ENCODE measurements at regions not wholly inside any gene's neighbourhood (a gene's known extent, or its start where the extent isn't known, plus 50 kb on each side); places are given as distances from the start of the nearest gene placed in this dataset.

DNA sequence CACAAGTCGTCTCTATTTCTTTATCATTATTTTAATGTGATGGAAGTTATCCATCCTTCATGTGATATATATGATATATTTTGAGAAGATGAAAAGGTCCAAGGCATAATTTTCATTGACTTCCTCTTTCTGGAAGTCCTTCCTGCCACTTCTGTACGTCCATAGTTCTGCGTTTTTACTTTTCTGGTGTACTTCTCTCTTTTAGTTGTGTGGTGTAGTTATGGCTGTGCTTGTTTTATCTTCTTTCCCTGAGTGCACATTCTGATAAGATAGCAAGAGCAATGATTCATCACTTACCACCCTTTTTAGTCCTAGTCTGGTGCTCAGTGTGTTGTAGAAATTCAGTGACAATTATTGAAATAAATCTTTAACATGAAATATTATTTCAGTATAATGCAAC, 231.3 kb upstream of the FERD3L start:
- no peak overlapping the region for H3K27ac ChIP-seq (ENCODE audit: low read length)
- no peaks in the 10 kb centered on the region for H3K9me3 ChIP-seq (ENCODE audit: control insufficient read depth in 1 of 2, low read length in 2 of 2)
- H3K27me3 ChIP-seq (ENCODE audit: low read depth, low read length), result no peaks in the 10 kb centered on the region
- peaks cover 0 to 8% of the 10 kb centered on the region in 2 donors for H3K4me1 ChIP-seq (ENCODE audit: control insufficient read depth in 1 of 2, insufficient read depth in 2 of 2, low read length in 2 of 2)
- no peak overlapping the region for H3K4me3 ChIP-seq (ENCODE audit: low read depth in 1 of 2, low read length in 2 of 2)
- H3K36me3 ChIP-seq (ENCODE audit: control insufficient read depth in 1 of 2, insufficient read depth in 2 of 2, low read length in 2 of 2), result no peaks in the 10 kb centered on the region

DNA sequence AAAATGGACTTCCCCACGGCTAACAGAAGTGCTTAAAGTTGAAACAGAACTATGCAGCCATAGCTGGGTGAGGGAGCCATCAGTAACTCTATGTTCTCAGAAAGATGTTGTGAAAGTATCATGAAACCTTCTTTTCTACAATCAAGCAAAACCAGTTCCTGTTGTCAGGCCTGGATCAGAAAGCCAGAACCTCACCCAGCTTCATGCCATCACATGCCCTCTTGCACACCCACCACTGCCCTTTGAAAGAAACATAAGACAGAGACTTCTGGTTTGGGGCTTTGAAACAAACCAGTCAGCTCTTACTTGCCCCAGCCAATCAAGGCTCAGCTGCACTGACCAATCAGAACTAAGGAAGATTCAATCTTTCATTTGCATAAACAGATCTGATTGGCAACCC, 230.8 kb upstream of the FERD3L start:
- Histone ChIP-seq H3K36me3 (ENCODE audit: control insufficient read depth in 1 of 2, insufficient read depth in 2 of 2, low read length in 2 of 2) (no peaks in the 10 kb centered on the region), H3K27ac (ENCODE audit: low read length) (no peak overlapping the region), H3K4me1 (ENCODE audit: control insufficient read depth in 1 of 2, insufficient read depth in 2 of 2, low read length in 2 of 2) (peaks cover 0 to 8% of the 10 kb centered on the region in 2 donors), H3K4me3 (ENCODE audit: low read depth in 1 of 2, low read length in 2 of 2) (no peak overlapping the region), H3K9me3 (ENCODE audit: control insufficient read depth in 1 of 2, low read length in 2 of 2) (no peaks in the 10 kb centered on the region), H3K27me3 (ENCODE audit: low read depth, low read length) (no peaks in the 10 kb centered on the region)

DNA sequence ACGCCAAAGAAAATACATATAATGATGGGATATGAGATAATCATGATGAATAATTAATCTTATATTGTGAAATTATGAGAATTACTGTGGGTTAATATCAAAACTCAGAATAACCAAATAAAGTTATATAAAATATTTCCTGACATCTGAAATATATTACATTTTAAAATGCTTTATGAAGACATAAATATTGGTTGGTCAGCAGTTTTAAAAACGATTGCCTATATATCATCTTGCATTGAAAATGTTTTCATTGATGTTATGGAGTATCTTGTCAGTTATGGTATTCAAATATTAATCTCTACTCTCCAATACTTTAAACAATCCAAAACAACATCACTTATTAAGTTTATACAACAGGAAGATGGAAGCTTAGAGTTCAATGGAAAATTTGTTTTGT, 228.1 kb upstream of the FERD3L start:
- Histone ChIP-seq H3K4me1 (ENCODE audit: control insufficient read depth in 1 of 2, insufficient read depth in 2 of 2, low read length in 2 of 2) (peaks cover 0 to 8% of the 10 kb centered on the region in 2 donors), H3K4me3 (ENCODE audit: low read depth in 1 of 2, low read length in 2 of 2) (no peak overlapping the region), H3K27me3 (ENCODE audit: low read depth, low read length) (no peaks in the 10 kb centered on the region), H3K9me3 (ENCODE audit: control insufficient read depth in 1 of 2, low read length in 2 of 2) (no peaks in the 10 kb centered on the region), H3K36me3 (ENCODE audit: control insufficient read depth in 1 of 2, insufficient read depth in 2 of 2, low read length in 2 of 2) (no peaks in the 10 kb centered on the region), H3K27ac (ENCODE audit: low read length) (no peak overlapping the region)

DNA sequence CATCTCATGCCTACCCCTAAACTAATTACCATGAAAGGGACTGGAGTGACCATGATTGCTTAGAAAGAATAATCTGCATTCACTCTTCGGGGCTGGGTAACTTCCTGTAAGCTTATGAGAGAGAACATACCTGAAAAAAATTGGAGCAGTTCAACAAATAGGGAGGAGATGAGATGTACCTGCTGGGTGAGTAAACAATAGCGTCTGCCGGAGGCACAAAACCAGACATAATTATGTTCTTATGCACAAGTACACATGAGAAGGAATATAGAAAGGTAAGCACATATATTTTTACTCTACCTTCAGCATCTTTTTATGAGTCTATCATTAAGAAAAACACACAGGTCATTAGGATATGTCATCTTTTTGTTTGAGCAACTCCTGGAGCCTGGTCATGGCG, 224.6 kb upstream of the FERD3L start:
- H3K27me3 ChIP-seq (ENCODE audit: low read depth, low read length), result no peaks in the 10 kb centered on the region
- H3K36me3 ChIP-seq (ENCODE audit: control insufficient read depth in 1 of 2, insufficient read depth in 2 of 2, low read length in 2 of 2), result no peaks in the 10 kb centered on the region
- H3K27ac ChIP-seq (ENCODE audit: low read length), result no peak overlapping the region
- no peaks in the 10 kb centered on the region for H3K4me1 ChIP-seq (ENCODE audit: control insufficient read depth in 1 of 2, insufficient read depth in 2 of 2, low read length in 2 of 2)
- H3K9me3 ChIP-seq (ENCODE audit: control insufficient read depth in 1 of 2, low read length in 2 of 2), result no peaks in the 10 kb centered on the region
- H3K4me3 ChIP-seq (ENCODE audit: low read depth in 1 of 2, low read length in 2 of 2), result no peak overlapping the region

DNA sequence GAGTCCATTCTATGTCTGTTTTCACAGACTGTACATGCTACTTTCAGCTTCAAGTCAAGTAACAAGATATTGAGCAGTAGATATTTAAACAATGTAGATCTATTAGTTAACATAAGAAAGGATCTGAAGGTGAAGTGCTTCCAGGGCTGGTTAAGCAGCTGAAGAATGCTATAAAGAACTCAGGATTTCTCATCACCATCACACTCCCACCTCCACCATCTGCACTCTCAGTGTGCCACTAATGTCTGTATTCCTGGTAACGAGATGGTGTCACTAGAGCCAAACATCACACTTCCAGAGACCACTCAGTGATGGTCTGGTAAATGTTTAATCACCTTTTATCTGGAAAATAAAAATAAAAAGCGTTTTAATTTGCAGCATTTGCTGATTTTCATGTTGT, 224.0 kb upstream of the FERD3L start:
- Histone ChIP-seq H3K36me3 (ENCODE audit: control insufficient read depth in 1 of 2, insufficient read depth in 2 of 2, low read length in 2 of 2) (no peaks in the 10 kb centered on the region), H3K27me3 (ENCODE audit: low read depth, low read length) (no peaks in the 10 kb centered on the region), H3K4me3 (ENCODE audit: low read depth in 1 of 2, low read length in 2 of 2) (no peak overlapping the region), H3K4me1 (ENCODE audit: control insufficient read depth in 1 of 2, insufficient read depth in 2 of 2, low read length in 2 of 2) (no peaks in the 10 kb centered on the region), H3K27ac (ENCODE audit: low read length) (no peak overlapping the region), H3K9me3 (ENCODE audit: control insufficient read depth in 1 of 2, low read length in 2 of 2) (no peaks in the 10 kb centered on the region)

DNA sequence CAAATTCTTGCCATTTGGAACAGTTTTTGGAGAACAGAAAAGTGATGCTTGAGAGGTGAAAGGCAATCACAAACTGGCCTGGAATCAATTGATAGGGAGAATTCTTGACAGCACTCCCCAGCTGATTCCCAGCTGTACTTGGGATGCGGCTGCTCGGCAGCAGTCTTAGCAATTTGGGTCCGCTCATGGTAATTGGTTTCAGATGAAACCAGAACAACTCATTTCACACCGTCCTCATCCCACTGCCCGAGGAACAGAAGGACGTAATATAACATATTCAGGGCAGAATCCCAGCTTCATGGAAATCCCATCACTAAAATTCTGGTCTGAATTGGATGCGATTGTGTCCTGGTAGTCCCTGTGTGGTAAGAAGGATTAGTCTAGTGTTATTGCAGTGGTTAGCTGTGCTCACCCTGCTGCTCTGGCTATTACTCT, 223.3 kb upstream of the FERD3L start:
- no peak overlapping the region for H3K4me3 ChIP-seq (ENCODE audit: low read depth in 1 of 2, low read length in 2 of 2)
- H3K4me1 ChIP-seq (ENCODE audit: control insufficient read depth in 1 of 2, insufficient read depth in 2 of 2, low read length in 2 of 2), result no peaks in the 10 kb centered on the region
- no peak overlapping the region for H3K27ac ChIP-seq (ENCODE audit: low read length)
- no peaks in the 10 kb centered on the region for H3K9me3 ChIP-seq (ENCODE audit: control insufficient read depth in 1 of 2, low read length in 2 of 2)
- no peaks in the 10 kb centered on the region for H3K36me3 ChIP-seq (ENCODE audit: control insufficient read depth in 1 of 2, insufficient read depth in 2 of 2, low read length in 2 of 2)
- H3K27me3 ChIP-seq (ENCODE audit: low read depth, low read length), result no peaks in the 10 kb centered on the region

DNA sequence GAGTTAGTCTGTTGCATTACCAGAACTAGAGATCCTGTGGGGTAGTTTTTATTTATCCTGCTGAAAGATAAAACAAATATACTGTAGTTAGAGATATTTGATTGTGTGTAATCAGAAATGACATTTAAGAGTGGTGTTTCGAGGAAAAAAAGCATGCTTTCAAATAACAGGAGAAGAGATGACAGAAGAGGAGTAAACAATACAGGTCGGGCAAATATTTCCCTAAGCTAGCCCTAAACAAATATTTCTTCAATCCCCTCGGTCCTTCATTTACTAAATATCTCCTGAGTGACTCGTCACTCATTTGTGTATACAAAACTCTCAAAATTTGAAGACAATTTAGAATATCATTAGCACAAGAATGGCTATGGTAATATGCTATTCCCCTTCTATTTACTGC, 219.7 kb upstream of the FERD3L start:
- H3K4me3 ChIP-seq (ENCODE audit: low read depth in 1 of 2, low read length in 2 of 2), result no peak overlapping the region
- H3K9me3 ChIP-seq (ENCODE audit: control insufficient read depth in 1 of 2, low read length in 2 of 2), result no peaks in the 10 kb centered on the region
- no peaks in the 10 kb centered on the region for H3K27me3 ChIP-seq (ENCODE audit: low read depth, low read length)
- H3K27ac ChIP-seq (ENCODE audit: low read length), result no peak overlapping the region
- H3K4me1 ChIP-seq (ENCODE audit: control insufficient read depth in 1 of 2, insufficient read depth in 2 of 2, low read length in 2 of 2), result no peaks in the 10 kb centered on the region
- no peaks in the 10 kb centered on the region for H3K36me3 ChIP-seq (ENCODE audit: control insufficient read depth in 1 of 2, insufficient read depth in 2 of 2, low read length in 2 of 2)

DNA sequence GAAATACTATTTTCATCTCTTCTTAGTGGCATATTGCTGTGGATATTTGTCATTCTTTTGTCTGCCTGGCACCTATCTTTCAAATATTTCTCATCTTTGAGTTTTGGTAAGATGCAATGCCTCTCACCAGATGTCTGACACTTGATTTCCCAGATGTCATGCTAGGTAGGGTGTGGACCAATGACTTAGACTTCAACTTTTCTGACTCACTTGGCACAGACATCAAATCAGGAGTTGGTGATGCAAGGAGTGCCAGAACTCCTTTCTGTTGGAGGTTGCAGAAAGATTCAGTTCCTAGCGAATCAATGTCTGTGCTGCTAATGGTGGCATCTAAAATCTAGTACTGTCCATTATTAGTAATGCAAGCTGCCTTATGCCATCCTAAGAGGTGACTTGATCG, 216.9 kb upstream of the FERD3L start:
- H3K9me3 ChIP-seq (ENCODE audit: control insufficient read depth in 1 of 2, low read length in 2 of 2), result no peaks in the 10 kb centered on the region
- H3K4me3 ChIP-seq (ENCODE audit: low read depth in 1 of 2, low read length in 2 of 2), result no peak overlapping the region
- H3K36me3 ChIP-seq (ENCODE audit: control insufficient read depth in 1 of 2, insufficient read depth in 2 of 2, low read length in 2 of 2), result no peaks in the 10 kb centered on the region
- no peak overlapping the region for H3K27ac ChIP-seq (ENCODE audit: low read length)
- no peaks in the 10 kb centered on the region for H3K4me1 ChIP-seq (ENCODE audit: control insufficient read depth in 1 of 2, insufficient read depth in 2 of 2, low read length in 2 of 2)
- H3K27me3 ChIP-seq (ENCODE audit: low read depth, low read length), result no peaks in the 10 kb centered on the region

DNA sequence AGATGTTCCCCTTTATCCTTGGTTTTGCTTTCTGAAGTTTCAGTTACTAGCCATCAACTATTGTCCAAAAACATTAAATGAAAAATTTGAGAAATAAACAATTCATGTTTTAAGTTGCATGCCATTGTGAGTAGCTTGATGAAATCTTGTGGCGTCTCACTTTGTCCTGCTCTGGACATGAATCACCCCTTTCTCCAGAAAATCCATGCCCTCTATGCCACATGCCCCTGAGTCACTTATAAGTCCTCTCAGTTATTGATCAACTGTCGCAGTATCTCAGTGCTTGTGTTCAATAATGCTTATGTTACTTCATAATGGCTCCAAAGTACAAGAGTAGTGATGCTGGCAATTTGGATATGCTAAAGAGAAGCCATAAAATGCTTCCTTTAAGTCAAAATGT, 208.0 kb upstream of the FERD3L start:
- no peak overlapping the region for H3K27ac ChIP-seq (ENCODE audit: low read length)
- H3K4me1 ChIP-seq (ENCODE audit: control insufficient read depth in 1 of 2, insufficient read depth in 2 of 2, low read length in 2 of 2), result no peaks in the 10 kb centered on the region
- H3K27me3 ChIP-seq (ENCODE audit: low read depth, low read length), result no peaks in the 10 kb centered on the region
- no peaks in the 10 kb centered on the region for H3K9me3 ChIP-seq (ENCODE audit: control insufficient read depth in 1 of 2, low read length in 2 of 2)
- H3K36me3 ChIP-seq (ENCODE audit: control insufficient read depth in 1 of 2, insufficient read depth in 2 of 2, low read length in 2 of 2), result no peaks in the 10 kb centered on the region
- no peak overlapping the region for H3K4me3 ChIP-seq (ENCODE audit: low read depth in 1 of 2, low read length in 2 of 2)

DNA sequence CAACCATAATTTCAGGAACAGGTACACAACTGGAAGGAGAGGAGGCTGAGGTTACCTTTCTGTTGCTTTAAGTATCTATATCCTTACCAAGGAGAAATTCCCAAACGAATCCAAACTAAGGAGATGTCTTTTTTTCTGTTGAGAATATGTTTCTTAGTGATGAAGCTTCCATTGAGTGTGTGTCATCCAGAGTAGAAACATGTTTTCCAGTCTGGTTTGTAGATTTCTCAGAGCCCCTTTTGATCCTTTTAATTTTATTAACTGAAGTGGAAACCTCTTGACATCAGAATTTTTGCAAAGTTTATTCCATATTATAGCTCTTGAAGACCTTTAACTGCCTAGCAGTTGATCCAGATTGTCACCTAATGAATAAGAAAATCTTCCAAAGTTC, 207.1 kb upstream of the FERD3L start:
- Histone ChIP-seq H3K9me3 (ENCODE audit: control insufficient read depth in 1 of 2, low read length in 2 of 2) (no peaks in the 10 kb centered on the region), H3K36me3 (ENCODE audit: control insufficient read depth in 1 of 2, insufficient read depth in 2 of 2, low read length in 2 of 2) (no peaks in the 10 kb centered on the region), H3K27ac (ENCODE audit: low read length) (no peak overlapping the region), H3K4me3 (ENCODE audit: low read depth in 1 of 2, low read length in 2 of 2) (no peak overlapping the region), H3K4me1 (ENCODE audit: control insufficient read depth in 1 of 2, insufficient read depth in 2 of 2, low read length in 2 of 2) (no peaks in the 10 kb centered on the region), H3K27me3 (ENCODE audit: low read depth, low read length) (no peaks in the 10 kb centered on the region)

DNA sequence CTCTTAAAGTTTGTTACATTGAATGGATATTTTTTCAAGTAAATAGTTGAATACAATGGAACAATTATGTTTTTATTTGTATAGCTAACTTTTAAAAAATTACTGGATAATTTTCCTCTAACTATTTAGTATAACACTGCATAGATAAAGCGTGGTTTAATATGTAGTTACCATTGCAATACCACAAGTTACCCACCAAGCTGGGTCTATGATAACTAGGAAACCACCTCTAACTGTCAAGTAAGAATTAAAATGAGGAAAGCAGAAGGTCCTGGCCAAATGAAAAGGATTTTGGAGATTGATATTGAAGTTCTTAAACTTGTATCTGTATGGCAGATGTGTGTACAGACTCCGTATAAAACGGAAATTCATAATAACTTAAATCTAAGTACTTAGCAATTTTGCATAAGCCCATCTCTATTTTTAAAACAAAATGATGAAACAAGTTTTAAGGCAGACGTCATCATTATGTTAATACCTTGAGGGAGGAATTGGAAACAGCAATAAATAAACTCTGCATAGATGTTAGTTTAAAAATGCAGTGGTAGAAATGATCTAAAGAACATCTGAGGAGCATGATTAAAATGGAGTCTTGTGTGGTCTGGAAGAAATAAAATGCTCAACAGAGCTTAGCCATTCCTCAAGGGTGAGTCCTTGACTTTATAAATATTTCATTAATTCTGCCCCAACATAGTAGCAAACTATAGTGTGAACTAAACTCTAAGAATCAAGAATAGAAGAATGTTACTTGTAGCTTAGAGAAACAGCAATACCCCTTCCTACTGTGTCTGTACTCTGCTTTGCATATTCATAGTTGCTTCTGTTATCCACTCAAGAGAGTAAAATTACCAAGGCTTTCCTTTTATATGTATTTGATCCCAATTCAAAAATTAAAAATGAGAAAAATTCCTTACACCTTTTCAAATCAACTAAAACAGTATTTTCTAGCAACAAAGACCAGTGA, 206.4 kb upstream of the FERD3L start:
- H3K27ac ChIP-seq (ENCODE audit: low read length), result no peak overlapping the region
- no peaks in the 10 kb centered on the region for H3K4me1 ChIP-seq (ENCODE audit: control insufficient read depth in 1 of 2, insufficient read depth in 2 of 2, low read length in 2 of 2)

DNA sequence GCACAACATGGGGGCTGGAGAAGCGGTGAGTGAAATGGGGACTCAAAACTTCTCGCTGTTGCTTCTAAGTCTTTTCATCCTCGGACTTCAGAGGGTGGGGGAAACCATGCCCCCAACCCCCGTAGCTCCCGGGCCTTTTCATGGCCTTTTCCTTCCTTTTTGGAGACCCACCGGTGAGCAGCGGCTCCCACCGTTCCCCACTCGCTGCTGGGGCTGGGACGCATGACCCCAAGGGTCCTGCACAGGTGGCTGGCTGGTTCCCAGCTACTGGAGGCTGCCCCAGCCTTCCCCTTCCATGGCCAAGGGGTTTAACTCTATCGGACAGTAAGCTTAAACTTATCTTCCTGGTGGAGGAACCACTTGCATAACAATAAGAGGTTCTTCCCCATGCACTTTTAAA, 194.3 kb upstream of the FERD3L start:
- H3K27ac ChIP-seq (ENCODE audit: low read length), result no peak overlapping the region
- H3K9me3 ChIP-seq (ENCODE audit: control insufficient read depth in 1 of 2, low read length in 2 of 2), result peaks cover 0 to 3% of the 10 kb centered on the region in 2 donors
- no peaks in the 10 kb centered on the region for H3K27me3 ChIP-seq (ENCODE audit: low read depth, low read length)
- no peak overlapping the region for H3K4me3 ChIP-seq (ENCODE audit: low read depth in 1 of 2, low read length in 2 of 2)
- no peaks in the 10 kb centered on the region for H3K36me3 ChIP-seq (ENCODE audit: control insufficient read depth in 1 of 2, insufficient read depth in 2 of 2, low read length in 2 of 2)
- H3K4me1 ChIP-seq (ENCODE audit: control insufficient read depth in 1 of 2, insufficient read depth in 2 of 2, low read length in 2 of 2), result no peaks in the 10 kb centered on the region

More for the DNA sequence above, 206.4 kb upstream of the FERD3L start:
- H3K9me3 ChIP-seq (ENCODE audit: control insufficient read depth in 1 of 2, low read length in 2 of 2), result no peaks in the 10 kb centered on the region
- no peak overlapping the region for H3K4me3 ChIP-seq (ENCODE audit: low read depth in 1 of 2, low read length in 2 of 2)
- no peaks in the 10 kb centered on the region for H3K27me3 ChIP-seq (ENCODE audit: low read depth, low read length)
- no peaks in the 10 kb centered on the region for H3K36me3 ChIP-seq (ENCODE audit: control insufficient read depth in 1 of 2, insufficient read depth in 2 of 2, low read length in 2 of 2)

Measured in muscle layer of duodenum (tissue), 2 donors.